H9 (cell line): ENCODE measurements at regions not wholly inside any gene's neighbourhood (a gene's known extent, or its start where the extent isn't known, plus 50 kb on each side); places are given as distances from the start of the nearest gene placed in this dataset.

ENCODE experiments used
- DNase-seq: peaks from one replicate; pipeline ENCODE4 v3.0.0-alpha.2; 2017
- H2AFZ ChIP-seq: one replicate; pipeline ENCODE4 v1.6.1; 2013; ENCODE audit warnings: mild to moderate bottlenecking, low read length, control low read depth, moderate library complexity
- H2AK5ac ChIP-seq: 2 replicates; pipeline ENCODE4 v1.6.1; 2013; ENCODE audit warnings: low read length, control low read depth, mixed read lengths; ENCODE audit not compliant: insufficient read length
- H2BK120ac ChIP-seq: one replicate; pipeline ENCODE4 v1.6.1; 2013; ENCODE audit warnings: low read depth, mild to moderate bottlenecking, low read length, control low read depth, inconsistent platforms; ENCODE audit not compliant: poor library complexity, severe bottlenecking
- H2BK12ac ChIP-seq: 2 replicates; pipeline ENCODE4 v1.6.1; 2013; ENCODE audit warnings: low read length, control low read depth, mixed read lengths, low read depth; ENCODE audit not compliant: insufficient read length
- H2BK15ac ChIP-seq: 2 replicates; pipeline ENCODE4 v1.6.1; 2013; ENCODE audit warnings: low read depth, low read length, control low read depth
- H2BK20ac ChIP-seq: one replicate; pipeline ENCODE4 v1.6.1; 2013; ENCODE audit warnings: low read depth, mild to moderate bottlenecking, low read length, control low read depth, inconsistent platforms; ENCODE audit not compliant: poor library complexity, severe bottlenecking
- H2BK5ac ChIP-seq: 2 replicates; pipeline ENCODE4 v1.6.1; 2013; ENCODE audit warnings: low read length, control low read depth, mixed read lengths; ENCODE audit not compliant: insufficient read length
- H3K14ac ChIP-seq: 2 replicates; pipeline ENCODE4 v1.6.1; 2013; ENCODE audit warnings: low read length, control low read depth; ENCODE audit not compliant: insufficient read depth
- H3K18ac ChIP-seq: 2 replicates; pipeline ENCODE4 v1.6.1; 2013; ENCODE audit warnings: low read depth, mild to moderate bottlenecking, mixed read lengths, low read length, control low read depth; ENCODE audit not compliant: insufficient read length
- H3K23ac ChIP-seq: 2 replicates; pipeline ENCODE4 v1.6.1; 2013; ENCODE audit warnings: low read length, control low read depth, mixed read lengths, low read depth; ENCODE audit not compliant: insufficient read length
- H3K23me2 ChIP-seq: 2 replicates; pipeline ENCODE4 v1.6.1; 2013; ENCODE audit warnings: low read depth, mild to moderate bottlenecking, mixed read lengths, low read length, control low read depth; ENCODE audit not compliant: insufficient read length, poor library complexity, severe bottlenecking
- H3K27ac ChIP-seq: 2 replicates; pipeline ENCODE4 v1.5.1; 2013; ENCODE audit warnings: low read length, control low read depth, mixed read lengths, low read depth; ENCODE audit not compliant: insufficient read length
- H3K27me3 ChIP-seq: 2 replicates; pipeline ENCODE4 v1.6.1; 2013; ENCODE audit warnings: low read length, control low read depth, inconsistent platforms; ENCODE audit not compliant: insufficient read depth
- H3K4ac ChIP-seq: 2 replicates; pipeline ENCODE4 v1.6.1; 2013; ENCODE audit warnings: low read depth, mild to moderate bottlenecking, control low read depth, inconsistent platforms, low read length, moderate library complexity
- H3K4me1 ChIP-seq: 2 replicates; pipeline ENCODE4 v1.6.1; 2013; ENCODE audit warnings: low read length, control low read depth, inconsistent platforms; ENCODE audit not compliant: insufficient read depth
- H3K4me2 ChIP-seq: 2 replicates; pipeline ENCODE4 v1.6.1; 2013; ENCODE audit warnings: low read length, control low read depth, mixed read lengths; ENCODE audit not compliant: insufficient read length, insufficient read depth
- H3K56ac ChIP-seq: 2 replicates; pipeline ENCODE4 v1.6.1; 2013; ENCODE audit warnings: low read depth, mild to moderate bottlenecking, mixed read lengths, low read length, control low read depth; ENCODE audit not compliant: insufficient read length
- H3K79me1 ChIP-seq: 2 replicates; pipeline ENCODE4 v1.6.1; 2013; ENCODE audit warnings: low read depth, mild to moderate bottlenecking, moderate library complexity, low read length, control low read depth, inconsistent platforms; ENCODE audit not compliant: insufficient read depth, poor library complexity, severe bottlenecking
- H3K79me2 ChIP-seq: 2 replicates; pipeline ENCODE4 v1.6.1; 2013; ENCODE audit warnings: low read length, control low read depth, inconsistent platforms; ENCODE audit not compliant: insufficient read depth
- H3K9ac ChIP-seq: 2 replicates; pipeline ENCODE4 v1.6.1; 2013; ENCODE audit warnings: low read length, control low read depth, mixed read lengths; ENCODE audit not compliant: insufficient read length; ENCODE audit errors: extremely low read depth
- H3K9me3 ChIP-seq: one replicate; pipeline ENCODE4 v1.6.1; 2013; ENCODE audit warnings: low read depth, low read length, inconsistent platforms; ENCODE audit not compliant: control insufficient read depth
- H3T11ph ChIP-seq: one replicate; pipeline ENCODE4 v1.6.1; 2013; ENCODE audit warnings: mild to moderate bottlenecking, low read length, control low read depth, inconsistent platforms
- H4K20me1 ChIP-seq: one replicate; pipeline ENCODE4 v1.6.1; 2013; ENCODE audit not compliant: control insufficient read depth, insufficient read length, insufficient read depth
- H4K5ac ChIP-seq: 2 replicates; pipeline ENCODE4 v1.6.1; 2013; ENCODE audit warnings: low read depth, mild to moderate bottlenecking, mixed read lengths, low read length, control low read depth; ENCODE audit not compliant: insufficient read length
- H4K8ac ChIP-seq: replicated peaks from 2 replicates; pipeline ENCODE4 v1.6.1; 2013; ENCODE audit warnings: low read length, control low read depth, mixed read lengths, low read depth; ENCODE audit not compliant: insufficient read length
- H4K91ac ChIP-seq: 2 replicates; pipeline ENCODE4 v1.6.1; 2013; ENCODE audit warnings: low read depth, mild to moderate bottlenecking, moderate library complexity, mixed read lengths, low read length, control low read depth; ENCODE audit not compliant: insufficient read length
- H3K27ac Mint-ChIP-seq, 3 experiments: 2 replicates in 2 of 3; 3 replicates in 1 of 3; pipeline ENCODE4 v1.8.0; 2020 to 2021; ENCODE audit warnings: mixed read lengths in 3 of 3, mild to moderate bottlenecking in 1 of 3, moderate library complexity in 1 of 3
- H3K27me3 Mint-ChIP-seq: 2 replicates; pipeline ENCODE4 v1.8.0; 2021; ENCODE audit warnings: low read depth, mild to moderate bottlenecking, moderate library complexity, mixed read lengths
- H3K36me3 Mint-ChIP-seq, 3 experiments: 2 replicates in 2 of 3; 3 replicates in 1 of 3; pipeline ENCODE4 v1.8.0; 2020 to 2021; ENCODE audit warnings: low read depth in 3 of 3, mixed read lengths in 3 of 3; ENCODE audit not compliant: insufficient read depth in 1 of 3
- H3K4me1 Mint-ChIP-seq, 2 experiments: 2 replicates each; pipeline ENCODE4 v1.8.0; 2020; ENCODE audit warnings: mixed read lengths in 2 of 2
- H3K4me3 Mint-ChIP-seq, 2 experiments: 2 replicates in 1 of 2; 3 replicates in 1 of 2; pipeline ENCODE4 v1.8.0; 2020 to 2021; ENCODE audit warnings: mild to moderate bottlenecking in 2 of 2, mixed read lengths in 2 of 2, moderate library complexity in 1 of 2
- H3K9me3 Mint-ChIP-seq, 2 experiments: 2 replicates in 1 of 2; 3 replicates in 1 of 2; pipeline ENCODE4 v1.8.0; 2020; ENCODE audit warnings: mild to moderate bottlenecking in 2 of 2, mixed read lengths in 2 of 2, moderate library complexity in 1 of 2
- TF ChIP-seq, protein P1 (sequence below): fragments of 200-600 bp; sonication (generic); conservative IDR thresholded peaks from 3 replicates; pipeline ENCODE4 v1.8.0; 2021; ENCODE audit warnings: antibody characterized with exemption, mild to moderate bottlenecking

DNA sequence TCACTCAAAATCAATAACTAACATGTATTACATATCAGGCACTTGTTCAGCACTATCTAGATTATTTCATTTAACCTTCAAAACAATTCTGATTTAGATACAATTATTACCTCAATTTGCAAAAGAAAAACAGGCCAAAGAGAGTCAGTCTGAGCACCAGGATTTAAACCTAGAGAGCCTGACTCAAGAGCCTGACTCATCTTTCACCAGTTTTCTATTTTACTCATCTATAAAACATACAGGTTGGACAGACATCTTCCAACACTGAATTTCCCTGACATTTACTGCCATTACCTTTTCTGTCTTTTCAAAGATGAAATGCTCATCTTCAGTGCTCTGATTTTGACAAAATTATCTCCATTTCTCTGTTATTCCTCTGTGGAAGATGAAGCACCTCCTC is 116.5 kb downstream of the MRPL39 start:
- Histone ChIP-seq H3K56ac (no peak overlapping the region), H4K8ac (no peak overlapping the region), H3K79me1 (no peaks in the 10 kb centered on the region), H3K4me1 (no peaks in the 10 kb centered on the region), H3K27ac (no peak overlapping the region), H3K4me2 (no peak overlapping the region), H2AK5ac (no peak overlapping the region), H3K23ac (no peak overlapping the region), H2BK120ac (no peak overlapping the region), H3K9me3 (no peaks in the 10 kb centered on the region), H3K4ac (no peak overlapping the region), H4K91ac (no peak overlapping the region), H3K23me2 (no peaks in the 10 kb centered on the region), H3K18ac (no peak overlapping the region), H2BK12ac (no peak overlapping the region), H3K9ac (no peak overlapping the region), H4K20me1 (no peaks in the 10 kb centered on the region), H3K14ac (no peak overlapping the region), H2BK15ac (no peak overlapping the region), H3K27me3 (no peaks in the 10 kb centered on the region), H2AFZ (no peak overlapping the region), H2BK5ac (no peak overlapping the region), H4K5ac (no peak overlapping the region), H2BK20ac (no peak overlapping the region), H3K79me2 (no peaks in the 10 kb centered on the region), H3T11ph (no peak overlapping the region)
- Mint-ChIP-seq H3K27ac (no peak overlapping the region), H3K9me3 (no peaks in the 10 kb centered on the region), H3K4me1 (0 out of 4 replicates have a peak, but pooled peaks cover 0 to 4% of the 10 kb centered on the region in 2 experiments), H3K27me3 (no peaks in the 10 kb centered on the region), H3K4me3 (no peak overlapping the region), H3K36me3 (no peaks in the 10 kb centered on the region)
- no peak for DNase-seq
- TF ChIP-seq, protein P1, sequence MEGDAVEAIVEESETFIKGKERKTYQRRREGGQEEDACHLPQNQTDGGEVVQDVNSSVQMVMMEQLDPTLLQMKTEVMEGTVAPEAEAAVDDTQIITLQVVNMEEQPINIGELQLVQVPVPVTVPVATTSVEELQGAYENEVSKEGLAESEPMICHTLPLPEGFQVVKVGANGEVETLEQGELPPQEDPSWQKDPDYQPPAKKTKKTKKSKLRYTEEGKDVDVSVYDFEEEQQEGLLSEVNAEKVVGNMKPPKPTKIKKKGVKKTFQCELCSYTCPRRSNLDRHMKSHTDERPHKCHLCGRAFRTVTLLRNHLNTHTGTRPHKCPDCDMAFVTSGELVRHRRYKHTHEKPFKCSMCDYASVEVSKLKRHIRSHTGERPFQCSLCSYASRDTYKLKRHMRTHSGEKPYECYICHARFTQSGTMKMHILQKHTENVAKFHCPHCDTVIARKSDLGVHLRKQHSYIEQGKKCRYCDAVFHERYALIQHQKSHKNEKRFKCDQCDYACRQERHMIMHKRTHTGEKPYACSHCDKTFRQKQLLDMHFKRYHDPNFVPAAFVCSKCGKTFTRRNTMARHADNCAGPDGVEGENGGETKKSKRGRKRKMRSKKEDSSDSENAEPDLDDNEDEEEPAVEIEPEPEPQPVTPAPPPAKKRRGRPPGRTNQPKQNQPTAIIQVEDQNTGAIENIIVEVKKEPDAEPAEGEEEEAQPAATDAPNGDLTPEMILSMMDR = no peak
